ENCODE measurements at regions not wholly inside any gene's neighbourhood (a gene's known extent, or its start where the extent isn't known, plus 50 kb on each side); places are given as distances from the start of the nearest gene placed in this dataset.

- 93 to 95% methylated on average over 2 to 4 of the region's 4 CpGs for WGBS, 2 experiments
- Histone ChIP-seq H3K27ac (ENCODE audit: insufficient read depth, low read depth, low read length, poor library complexity, severe bottlenecking) (no peak overlapping the region), H3K4me3 (ENCODE audit: insufficient read depth, low read depth, low read length) (no peak overlapping the region), H3K9me3 (ENCODE audit: control insufficient read depth, low read length) (no peaks in the 10 kb centered on the region), H3K36me3 (ENCODE audit: control insufficient read depth, insufficient read depth, low read length) (no peaks in the 10 kb centered on the region), H3K4me1 (ENCODE audit: control insufficient read depth, insufficient read depth, low read length) (no peaks in the 10 kb centered on the region), H3K27me3 (ENCODE audit: control insufficient read depth, insufficient read depth, low read length, poor library complexity, severe bottlenecking) (no peaks in the 10 kb centered on the region)
Observed at GRCh38 chrX:138929926-138930582, 218.5 kb upstream of the FGF13 start.

- no peaks in the 10 kb centered on the region for H3K9me3 ChIP-seq (ENCODE audit: control insufficient read depth, low read length)
- WGBS, 2 experiments: 84 to 93% methylated on average over 1 of the region's 1 CpG
- H3K36me3 ChIP-seq (ENCODE audit: control insufficient read depth, insufficient read depth, low read length): no peaks in the 10 kb centered on the region
- no peaks in the 10 kb centered on the region for H3K27me3 ChIP-seq (ENCODE audit: control insufficient read depth, insufficient read depth, low read length, poor library complexity, severe bottlenecking)
- no peak overlapping the region for H3K4me3 ChIP-seq (ENCODE audit: insufficient read depth, low read depth, low read length)
- H3K4me1 ChIP-seq (ENCODE audit: control insufficient read depth, insufficient read depth, low read length): no peaks in the 10 kb centered on the region
- no peak overlapping the region for H3K27ac ChIP-seq (ENCODE audit: insufficient read depth, low read depth, low read length, poor library complexity, severe bottlenecking)
Observed at GRCh38 chrX:138928737-138929459, 217.4 kb upstream of the FGF13 start.

- H3K4me3 ChIP-seq (ENCODE audit: insufficient read depth, low read depth, low read length): no peak overlapping the region
- H3K9me3 ChIP-seq (ENCODE audit: control insufficient read depth, low read length): no peaks in the 10 kb centered on the region
- no peaks in the 10 kb centered on the region for H3K27me3 ChIP-seq (ENCODE audit: control insufficient read depth, insufficient read depth, low read length, poor library complexity, severe bottlenecking)
- 79 to 85% methylated on average over 2 to 3 of the region's 3 CpGs for whole genome bisulfite sequencing, 2 experiments
- H3K4me1 ChIP-seq (ENCODE audit: control insufficient read depth, insufficient read depth, low read length): no peaks in the 10 kb centered on the region
- no peaks in the 10 kb centered on the region for H3K36me3 ChIP-seq (ENCODE audit: control insufficient read depth, insufficient read depth, low read length)
- H3K27ac ChIP-seq (ENCODE audit: insufficient read depth, low read depth, low read length, poor library complexity, severe bottlenecking): no peak overlapping the region
Observed at GRCh38 chrX:138925330-138925729, 213.8 kb upstream of the FGF13 start.

- no peaks in the 10 kb centered on the region for H3K9me3 ChIP-seq (ENCODE audit: control insufficient read depth, low read length)
- H3K27me3 ChIP-seq (ENCODE audit: control insufficient read depth, insufficient read depth, low read length, poor library complexity, severe bottlenecking): no peaks in the 10 kb centered on the region
- H3K4me1 ChIP-seq (ENCODE audit: control insufficient read depth, insufficient read depth, low read length): no peaks in the 10 kb centered on the region
- H3K36me3 ChIP-seq (ENCODE audit: control insufficient read depth, insufficient read depth, low read length): no peaks in the 10 kb centered on the region
- H3K4me3 ChIP-seq (ENCODE audit: insufficient read depth, low read depth, low read length): no peak overlapping the region
- no peak overlapping the region for H3K27ac ChIP-seq (ENCODE audit: insufficient read depth, low read depth, low read length, poor library complexity, severe bottlenecking)
Observed at GRCh38 chrX:138923805-138924204, 212.3 kb upstream of the FGF13 start.

- Histone ChIP-seq H3K27me3 (ENCODE audit: control insufficient read depth, insufficient read depth, low read length, poor library complexity, severe bottlenecking) (no peaks in the 10 kb centered on the region), H3K4me3 (ENCODE audit: insufficient read depth, low read depth, low read length) (no peak overlapping the region), H3K9me3 (ENCODE audit: control insufficient read depth, low read length) (no peaks in the 10 kb centered on the region), H3K4me1 (ENCODE audit: control insufficient read depth, insufficient read depth, low read length) (no peaks in the 10 kb centered on the region), H3K27ac (ENCODE audit: insufficient read depth, low read depth, low read length, poor library complexity, severe bottlenecking) (no peak overlapping the region), H3K36me3 (ENCODE audit: control insufficient read depth, insufficient read depth, low read length) (no peaks in the 10 kb centered on the region)
- WGBS, 2 experiments: 100% methylated on average over 1 of the region's 2 CpGs; no CpG with 5 or more reads in 1 of the 2 experiments
Observed at GRCh38 chrX:138921031-138921430, 209.5 kb upstream of the FGF13 start.

GRCh38 chrX:138917781-138918180 lies 206.3 kb upstream of the FGF13 start:
- Histone ChIP-seq H3K4me1 (ENCODE audit: control insufficient read depth, insufficient read depth, low read length) (no peaks in the 10 kb centered on the region), H3K27ac (ENCODE audit: insufficient read depth, low read depth, low read length, poor library complexity, severe bottlenecking) (no peak overlapping the region), H3K4me3 (ENCODE audit: insufficient read depth, low read depth, low read length) (no peak overlapping the region), H3K27me3 (ENCODE audit: control insufficient read depth, insufficient read depth, low read length, poor library complexity, severe bottlenecking) (no peaks in the 10 kb centered on the region), H3K36me3 (ENCODE audit: control insufficient read depth, insufficient read depth, low read length) (no peaks in the 10 kb centered on the region), H3K9me3 (ENCODE audit: control insufficient read depth, low read length) (no peaks in the 10 kb centered on the region)
- WGBS, 2 experiments: 100% methylated on average over 1 to 2 of the region's 2 CpGs

GRCh38 chrX:138914767-138915166 lies 203.2 kb upstream of the FGF13 start:
- no peaks in the 10 kb centered on the region for H3K36me3 ChIP-seq (ENCODE audit: control insufficient read depth, insufficient read depth, low read length)
- no peaks in the 10 kb centered on the region for H3K9me3 ChIP-seq (ENCODE audit: control insufficient read depth, low read length)
- H3K27me3 ChIP-seq (ENCODE audit: control insufficient read depth, insufficient read depth, low read length, poor library complexity, severe bottlenecking): no peaks in the 10 kb centered on the region
- H3K4me3 ChIP-seq (ENCODE audit: insufficient read depth, low read depth, low read length): no peak overlapping the region
- H3K27ac ChIP-seq (ENCODE audit: insufficient read depth, low read depth, low read length, poor library complexity, severe bottlenecking): no peak overlapping the region
- H3K4me1 ChIP-seq (ENCODE audit: control insufficient read depth, insufficient read depth, low read length): no peaks in the 10 kb centered on the region

GRCh38 chrX:138908577-138908976 lies 197.1 kb upstream of the FGF13 start:
- 96 to 100% methylated on average over 2 of the region's 2 CpGs for WGBS, 2 experiments
- Histone ChIP-seq H3K27ac (ENCODE audit: insufficient read depth, low read depth, low read length, poor library complexity, severe bottlenecking) (no peak overlapping the region), H3K27me3 (ENCODE audit: control insufficient read depth, insufficient read depth, low read length, poor library complexity, severe bottlenecking) (no peaks in the 10 kb centered on the region), H3K4me3 (ENCODE audit: insufficient read depth, low read depth, low read length) (no peak overlapping the region), H3K4me1 (ENCODE audit: control insufficient read depth, insufficient read depth, low read length) (no peaks in the 10 kb centered on the region), H3K9me3 (ENCODE audit: control insufficient read depth, low read length) (no peaks in the 10 kb centered on the region), H3K36me3 (ENCODE audit: control insufficient read depth, insufficient read depth, low read length) (no peaks in the 10 kb centered on the region)

- Histone ChIP-seq H3K4me1 (ENCODE audit: control insufficient read depth, insufficient read depth, low read length) (no peaks in the 10 kb centered on the region), H3K9me3 (ENCODE audit: control insufficient read depth, low read length) (no peaks in the 10 kb centered on the region), H3K36me3 (ENCODE audit: control insufficient read depth, insufficient read depth, low read length) (no peaks in the 10 kb centered on the region), H3K27me3 (ENCODE audit: control insufficient read depth, insufficient read depth, low read length, poor library complexity, severe bottlenecking) (no peaks in the 10 kb centered on the region), H3K27ac (ENCODE audit: insufficient read depth, low read depth, low read length, poor library complexity, severe bottlenecking) (no peak overlapping the region), H3K4me3 (ENCODE audit: insufficient read depth, low read depth, low read length) (no peak overlapping the region)
- WGBS, 2 experiments: 88 to 97% methylated on average over 5 to 6 of the region's 6 CpGs
Observed at GRCh38 chrX:138897621-138898492, 186.3 kb upstream of the FGF13 start.

GRCh38 chrX:138890491-138890890 lies 179.0 kb upstream of the FGF13 start:
- Histone ChIP-seq H3K27me3 (ENCODE audit: control insufficient read depth, insufficient read depth, low read length, poor library complexity, severe bottlenecking) (no peaks in the 10 kb centered on the region), H3K9me3 (ENCODE audit: control insufficient read depth, low read length) (no peaks in the 10 kb centered on the region), H3K27ac (ENCODE audit: insufficient read depth, low read depth, low read length, poor library complexity, severe bottlenecking) (no peak overlapping the region), H3K4me3 (ENCODE audit: insufficient read depth, low read depth, low read length) (no peak overlapping the region), H3K4me1 (ENCODE audit: control insufficient read depth, insufficient read depth, low read length) (no peaks in the 10 kb centered on the region), H3K36me3 (ENCODE audit: control insufficient read depth, insufficient read depth, low read length) (no peaks in the 10 kb centered on the region)
